ENCODE measurements at regions not wholly inside any gene's neighbourhood (a gene's known extent, or its start where the extent isn't known, plus 50 kb on each side); places are given as distances from the start of the nearest gene placed in this dataset.

GRCh38 chr6:88383183-88383582 is 217.0 kb upstream of the CNR1 start:
- H3K27me3 Mint-ChIP-seq, result peaks cover 10% of the 10 kb centered on the region
- Histone ChIP-seq H3K4me1 (ENCODE audit: control insufficient read depth in 2 of 2, insufficient read depth in 2 of 2, low read length in 2 of 2) (no peaks in the 10 kb centered on the region), H3K36me3 (replicated peaks in 1 of 2; ENCODE audit: control extremely low read depth in 1 of 2, control insufficient read depth in 1 of 2, extremely low read depth in 1 of 2, insufficient read depth in 2 of 2, low read length in 1 of 2) (no peaks in the 10 kb centered on the region), H4K20me1 (ENCODE audit: control insufficient read depth, insufficient read depth, low read length, poor library complexity, severe bottlenecking) (no peaks in the 10 kb centered on the region), H3K9ac (ENCODE audit: low read length) (no peak overlapping the region), H3K9me3 (ENCODE audit: control extremely low read depth in 1 of 3, control insufficient read depth in 2 of 3, insufficient read depth in 1 of 3, low read length in 2 of 3) (no peaks in the 10 kb centered on the region), H2AFZ (ENCODE audit: insufficient read depth, low read depth, low read length, poor library complexity, severe bottlenecking) (no peak overlapping the region), H3K4me3 (ENCODE audit: control extremely low read depth in 1 of 5, extremely low read depth in 1 of 5, insufficient read depth in 1 of 5, low read depth in 2 of 5, low read length in 4 of 5) (no peak overlapping the region), H3K79me2 (ENCODE audit: control insufficient read depth, insufficient read depth, low read length) (no peaks in the 10 kb centered on the region), H3K4me2 (replicated peaks; ENCODE audit: low read depth, low read length, poor library complexity, severe bottlenecking) (no peak overlapping the region), H3K27me3 (replicated peaks in 1 of 4; ENCODE audit: control extremely low read depth in 1 of 4, control insufficient read depth in 3 of 4, insufficient read depth in 4 of 4, low read length in 3 of 4) (peaks cover 0 to 3% (median 0%) of the 10 kb centered on the region in 4 experiments), H3K27ac (ENCODE audit: low read length in 2 of 2) (no peak overlapping the region)
- ChIA-PET CTCF (no interaction called here), POLR2A (no interaction called here)
- no peak for TF ChIP-seq EZH2 (IDR thresholded peaks at IDR 0.05; ENCODE audit: borderline replicate concordance, insufficient read depth, low read depth, low read length, poor library complexity, severe bottlenecking)
- TF ChIP-seq CTCF (IDR thresholded peaks at IDR 0.05), result no peak
- intact Hi-C loops (cut with micrococcal nuclease), result no loop called here
- DNase-seq, result no peak
- H3K27ac Mint-ChIP-seq, result no peak overlapping the region
- no peak for ATAC-seq (ENCODE audit: low read depth)
- H3K4me1 Mint-ChIP-seq, result no peaks in the 10 kb centered on the region
- no peaks in the 10 kb centered on the region for H3K9me3 Mint-ChIP-seq (ENCODE audit: insufficient read depth)
- WGBS (ENCODE audit: insufficient coverage), result no CpG with 5 or more reads among the region's 2 CpGs
- no peak overlapping the region for H3K4me3 Mint-ChIP-seq

- POLR2A ChIA-PET, result no interaction called here
- Histone ChIP-seq H3K4me1 (ENCODE audit: control insufficient read depth in 2 of 2, insufficient read depth in 2 of 2, low read length in 2 of 2) (no peaks in the 10 kb centered on the region), H2AFZ (ENCODE audit: insufficient read depth, low read depth, low read length, poor library complexity, severe bottlenecking) (no peak overlapping the region), H3K27ac (ENCODE audit: low read length in 2 of 2) (no peak overlapping the region), H3K27me3 (replicated peaks in 1 of 4; ENCODE audit: control extremely low read depth in 1 of 4, control insufficient read depth in 3 of 4, insufficient read depth in 4 of 4, low read length in 3 of 4) (peaks cover 0 to 3% (median 0%) of the 10 kb centered on the region in 4 experiments), H3K9me3 (ENCODE audit: control extremely low read depth in 1 of 3, control insufficient read depth in 2 of 3, insufficient read depth in 1 of 3, low read length in 2 of 3) (no peaks in the 10 kb centered on the region), H3K4me2 (replicated peaks; ENCODE audit: low read depth, low read length, poor library complexity, severe bottlenecking) (no peak overlapping the region), H4K20me1 (ENCODE audit: control insufficient read depth, insufficient read depth, low read length, poor library complexity, severe bottlenecking) (no peaks in the 10 kb centered on the region), H3K9ac (ENCODE audit: low read length) (no peak overlapping the region), H3K4me3 (ENCODE audit: control extremely low read depth in 1 of 5, extremely low read depth in 1 of 5, insufficient read depth in 1 of 5, low read depth in 2 of 5, low read length in 4 of 5) (no peak overlapping the region), H3K79me2 (ENCODE audit: control insufficient read depth, insufficient read depth, low read length) (no peaks in the 10 kb centered on the region), H3K36me3 (replicated peaks in 1 of 2; ENCODE audit: control extremely low read depth in 1 of 2, control insufficient read depth in 1 of 2, extremely low read depth in 1 of 2, insufficient read depth in 2 of 2, low read length in 1 of 2) (no peaks in the 10 kb centered on the region)
- Mint-ChIP-seq H3K27ac (no peak overlapping the region), H3K9me3 (ENCODE audit: insufficient read depth) (no peaks in the 10 kb centered on the region), H3K27me3 (peaks cover 10% of the 10 kb centered on the region), H3K4me1 (no peaks in the 10 kb centered on the region), H3K4me3 (no peak overlapping the region)
- ATAC-seq (ENCODE audit: low read depth) (no peak), DNase-seq (no peak)
- intact Hi-C loops (cut with micrococcal nuclease), result no loop called here
- TF ChIP-seq CTCF (IDR thresholded peaks at IDR 0.05) (no peak), EZH2 (IDR thresholded peaks at IDR 0.05; ENCODE audit: borderline replicate concordance, insufficient read depth, low read depth, low read length, poor library complexity, severe bottlenecking) (no peak)
- CTCF ChIA-PET, result interaction anchor here (0.6 kb wide), 1 partner anchor 887 kb away, joined by 4 read pairs; no protein-coding TSS in a partner anchor
Measured at GRCh38 chr6:88381289-88381642, 215.1 kb upstream of the CNR1 start.

Data from B cell (primary cell).